Amniotic epithelial cell (primary cell): ENCODE measurements at regions not wholly inside any gene's neighbourhood (a gene's known extent, or its start where the extent isn't known, plus 50 kb on each side); places are given as distances from the start of the nearest gene placed in this dataset.
"Not testable (repeated sequence)": the region's sequence is repeated elsewhere in the genome, so short reads cannot be mapped to it uniquely, and the experiment has no call there.

Experiments
- DNase-seq: peaks from one replicate; pipeline ENCODE4 v3.0.0-alpha.2; 2010; ENCODE audit warnings: low read depth

DNA sequence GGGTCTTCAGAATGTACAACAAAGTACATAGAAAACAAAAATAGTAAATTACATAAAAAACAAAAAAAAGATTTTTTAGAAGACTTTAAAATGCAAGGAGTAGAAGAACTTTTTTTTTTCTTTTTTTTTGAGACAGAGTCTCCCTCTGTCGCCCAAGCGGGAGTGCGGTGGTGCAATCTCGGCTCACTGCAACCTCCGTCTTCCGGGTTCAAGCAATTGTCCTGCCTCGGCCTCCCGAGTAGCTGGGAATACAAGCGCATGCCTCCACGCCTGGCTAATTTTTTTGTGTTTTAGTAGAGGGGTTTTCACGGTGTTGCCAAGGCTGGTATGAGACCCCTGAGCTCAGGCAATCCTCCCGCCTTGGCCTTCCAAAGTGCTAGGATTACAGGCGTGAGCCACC lies 104.5 kb upstream of the ZC3H15 start:
- no peak for DNase-seq

- no peak for DNase-seq
These were observed 103.1 kb upstream of the ZC3H15 start for GRCh38 chr2:186382932-186383331.

GRCh38 chr2:186384226-186384625 lies 101.8 kb upstream of the ZC3H15 start:
- no peak for DNase-seq

DNA sequence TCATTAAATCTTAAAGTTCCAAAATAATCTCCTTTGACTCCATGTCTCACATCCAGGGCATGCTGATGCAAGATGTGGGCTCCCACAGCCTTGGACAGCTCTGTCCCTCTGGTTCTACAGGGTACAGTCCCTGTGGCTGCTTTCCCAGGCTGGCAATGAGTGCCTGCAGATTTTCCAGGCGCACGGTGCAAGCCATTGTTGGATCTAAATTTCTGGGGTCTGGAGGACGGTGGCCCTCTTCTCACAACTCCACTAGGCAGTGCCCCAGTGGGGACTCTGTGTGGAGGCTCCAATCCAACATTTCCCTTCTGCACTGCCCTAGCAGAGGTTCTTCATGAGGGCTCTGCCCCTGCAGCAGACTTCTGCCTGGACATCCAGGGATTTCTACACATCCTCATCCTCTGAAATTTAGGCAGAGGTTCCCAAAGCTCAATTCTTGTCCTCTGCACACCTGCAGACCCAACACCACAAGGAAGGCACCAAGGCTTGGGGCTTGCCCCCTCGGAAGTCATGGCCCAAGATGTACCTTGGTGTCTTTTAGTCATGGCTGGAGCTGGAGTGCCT lies 100.3 kb upstream of the ZC3H15 start:
- not testable (repeated sequence) for DNase-seq

DNA sequence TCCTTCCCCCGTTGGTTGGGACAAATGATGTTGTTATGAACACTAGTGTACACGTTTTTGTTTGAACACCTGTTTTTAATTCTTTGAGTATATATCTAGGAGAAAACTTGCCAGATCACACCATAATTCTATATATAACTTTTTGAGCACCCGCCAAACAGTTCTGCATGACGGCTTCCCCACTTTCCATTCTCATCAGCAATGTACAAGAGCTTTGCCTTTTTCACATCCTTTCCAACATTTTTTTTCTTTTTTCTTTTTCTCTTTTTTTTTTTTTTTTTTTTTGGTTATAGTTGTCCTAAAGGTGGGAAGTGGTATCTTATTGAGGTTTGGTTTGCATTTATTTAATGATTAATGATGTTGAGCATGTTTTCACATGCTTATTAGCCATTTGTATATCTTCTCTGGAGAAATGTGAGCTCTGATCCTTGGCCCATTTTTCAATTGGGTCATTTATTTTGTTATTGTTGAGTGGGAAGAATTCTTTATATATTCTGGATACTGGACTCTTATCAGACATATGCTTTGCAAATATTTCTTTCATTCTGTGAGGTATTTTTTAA lies 86.9 kb upstream of the ZC3H15 start:
- no peak for DNase-seq

DNA sequence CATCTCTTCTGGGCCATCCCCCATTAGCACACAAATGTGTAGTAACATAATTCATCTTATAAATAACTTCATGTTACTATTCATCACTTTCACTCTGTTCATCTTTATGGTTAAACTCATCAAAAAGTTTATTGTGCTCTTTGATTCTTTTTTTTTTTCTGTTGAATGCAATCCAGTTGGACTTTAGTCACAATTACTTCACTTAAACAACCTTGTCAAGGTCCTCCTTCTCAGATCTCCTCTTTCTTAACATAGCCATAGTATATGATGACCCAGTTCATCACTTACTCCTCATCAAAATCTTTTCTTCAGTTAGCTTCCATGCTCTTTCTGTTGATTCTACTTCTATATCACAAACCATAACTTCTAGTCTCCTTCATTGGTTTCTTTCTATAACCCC lies 80.2 kb upstream of the ZC3H15 start:
- DNase-seq = no peak

- DNase-seq = no peak
These were observed 78.4 kb upstream of the ZC3H15 start for GRCh38 chr2:186407611-186408010.

GRCh38 chr2:186410802-186411201 lies 75.3 kb upstream of the ZC3H15 start:
- DNase-seq = peak; percentile 14

DNA sequence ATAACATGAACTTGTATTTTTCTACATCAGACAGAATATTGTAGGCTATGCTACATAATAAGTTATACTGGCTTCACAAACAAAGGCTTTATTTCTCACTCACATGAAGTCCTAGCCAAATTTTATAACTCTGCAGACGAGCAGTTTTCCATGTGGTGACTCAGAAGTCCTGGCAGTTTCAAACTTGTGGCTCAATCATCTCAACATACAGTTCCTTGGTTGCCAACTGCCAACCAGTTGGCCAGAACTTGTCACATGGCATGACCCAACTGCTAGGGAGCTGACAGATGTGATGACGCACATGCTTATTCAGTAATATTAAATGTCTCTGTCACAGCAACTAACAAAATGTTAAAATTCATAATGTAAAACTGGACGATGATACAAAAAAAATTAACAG lies 63.8 kb upstream of the ZC3H15 start:
- peak; percentile 77 for DNase-seq

GRCh38 chr2:186423481-186423880 lies 62.6 kb upstream of the ZC3H15 start:
- no peak for DNase-seq

DNA sequence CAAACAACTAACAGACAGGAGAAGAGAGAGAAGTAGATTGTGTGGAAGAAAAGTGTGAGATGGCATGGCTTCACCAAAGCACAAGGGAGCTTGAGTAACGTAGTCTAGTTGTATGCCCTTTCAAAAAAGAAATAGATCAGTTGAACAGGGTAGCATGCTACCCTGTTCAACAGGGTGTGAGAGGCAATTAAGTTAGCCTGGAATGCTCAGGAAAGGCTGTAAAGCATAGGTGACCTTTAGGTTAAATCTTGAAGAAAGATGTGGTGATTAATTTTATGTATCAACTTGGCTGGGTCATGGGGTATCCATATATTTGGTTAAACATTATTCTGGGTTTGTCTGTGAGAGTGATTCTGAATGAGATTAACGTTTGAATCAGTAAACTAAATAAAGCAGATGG lies 61.8 kb upstream of the ZC3H15 start:
- DNase-seq = no peak

DNA sequence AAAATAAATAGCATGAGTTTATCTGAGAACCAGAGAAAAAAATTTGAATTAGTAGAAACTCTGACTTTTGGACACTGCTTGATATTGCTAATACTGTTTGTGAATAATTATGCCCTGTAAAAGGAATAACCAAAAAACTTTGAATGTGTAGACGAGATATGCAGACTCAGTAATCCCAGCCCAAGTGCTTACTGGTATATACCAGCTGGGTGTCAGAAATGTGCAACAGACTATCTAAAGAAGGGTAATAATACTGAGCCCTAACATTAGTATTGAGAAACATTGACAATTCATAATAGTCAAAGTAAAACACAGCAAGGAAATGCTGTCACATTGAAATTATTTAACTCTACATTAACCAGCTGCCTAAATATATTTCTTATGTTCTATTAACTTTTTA lies 60.5 kb upstream of the ZC3H15 start:
- DNase-seq = no peak

GRCh38 chr2:186426153-186427016 lies 59.7 kb upstream of the ZC3H15 start:
- DNase-seq = peak; percentile 8

DNA sequence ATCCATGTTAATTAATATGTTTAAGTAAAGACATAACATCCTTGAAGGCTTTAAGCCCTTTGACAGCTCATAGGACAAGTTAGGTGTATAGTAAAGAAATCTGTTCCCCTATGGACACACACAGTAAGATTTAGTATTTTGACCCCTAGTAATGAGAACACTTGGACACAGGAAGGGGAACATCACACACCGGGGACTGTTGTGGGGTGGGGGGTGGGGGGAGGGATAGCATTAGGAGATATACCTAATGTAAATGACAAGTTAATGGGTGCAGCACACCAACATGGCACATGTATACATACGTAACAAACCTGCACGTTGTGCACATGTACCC lies 59.1 kb upstream of the ZC3H15 start:
- DNase-seq = not testable (repeated sequence)

DNA sequence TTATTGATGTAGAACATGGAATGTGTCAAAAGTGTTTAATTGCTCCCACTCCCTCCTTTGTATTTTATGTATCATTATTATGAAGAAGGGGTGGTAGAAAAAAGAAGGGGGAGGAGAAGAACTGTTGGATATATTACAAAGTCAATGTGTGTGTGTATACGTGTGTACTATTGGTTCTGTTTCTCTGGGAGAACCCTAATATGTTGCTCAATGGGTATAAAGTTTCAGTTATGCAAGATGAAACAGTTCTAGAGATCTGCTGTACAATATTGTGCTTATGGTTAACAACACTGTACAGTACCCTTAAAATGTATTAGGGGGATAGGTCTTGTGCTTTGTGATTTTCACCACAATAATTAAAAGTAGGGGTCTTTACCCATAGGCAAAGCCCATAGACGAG lies 58.1 kb upstream of the ZC3H15 start:
- DNase-seq = no peak

GRCh38 chr2:186429104-186429503 lies 57.0 kb upstream of the ZC3H15 start:
- DNase-seq = no peak

DNA sequence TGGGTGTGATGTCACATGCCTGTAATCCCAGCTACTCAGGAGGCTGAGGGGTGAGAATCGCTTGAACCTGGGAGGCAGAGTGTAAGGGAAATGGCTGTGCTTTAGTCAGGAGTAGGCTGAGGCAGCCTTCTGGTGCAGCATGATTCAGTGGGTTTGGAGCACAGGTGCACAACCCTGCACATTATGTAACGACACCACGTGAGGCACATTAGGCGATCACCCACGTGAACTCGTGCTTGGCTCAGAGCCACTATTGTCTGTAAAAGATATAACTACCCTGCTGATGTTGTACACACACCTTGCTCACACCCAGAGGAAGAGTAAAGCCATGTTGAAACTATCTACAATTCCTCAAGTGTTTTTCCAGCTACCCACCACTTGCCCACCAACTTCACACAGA lies 54.8 kb upstream of the ZC3H15 start:
- DNase-seq = no peak

DNA sequence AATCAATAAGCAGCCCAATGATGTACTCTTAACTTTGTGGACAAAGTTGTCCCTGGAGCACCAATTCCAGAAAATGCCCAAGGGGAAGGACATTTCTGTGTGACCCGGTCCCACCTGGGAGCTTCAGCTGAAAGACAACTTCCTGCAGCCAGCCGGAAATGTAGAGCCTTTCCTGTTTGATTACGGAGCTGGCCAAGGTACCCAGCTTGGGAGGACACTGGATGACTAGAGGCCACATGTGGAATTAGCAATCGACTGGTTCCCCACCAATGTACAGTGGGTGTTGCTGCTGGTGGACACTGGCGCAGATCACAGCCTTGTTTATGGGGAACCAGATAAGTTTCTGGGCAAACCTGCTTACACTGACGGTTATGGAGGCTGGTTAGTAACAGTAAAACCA lies 53.0 kb upstream of the ZC3H15 start:
- DNase-seq = no peak

GRCh38 chr2:186433777-186434432 lies 52.2 kb upstream of the ZC3H15 start:
- DNase-seq = no peak
